ENCODE measurements at regions not wholly inside any gene's neighbourhood (a gene's known extent, or its start where the extent isn't known, plus 50 kb on each side); places are given as distances from the start of the nearest gene placed in this dataset.

- TF ChIP-seq CTCF (conservative IDR thresholded peaks at IDR 0.05; ENCODE audit: low read length) (no peak), EZH2phosphoT487 (IDR thresholded peaks at IDR 0.05; ENCODE audit: borderline replicate concordance, low read depth, low read length) (no peak)
These were observed 504.7 kb upstream of the PBX1 start for GRCh38 chr1:164054331-164054730.
